ENCODE measurements at regions not wholly inside any gene's neighbourhood (a gene's known extent, or its start where the extent isn't known, plus 50 kb on each side); places are given as distances from the start of the nearest gene placed in this dataset.

DNA sequence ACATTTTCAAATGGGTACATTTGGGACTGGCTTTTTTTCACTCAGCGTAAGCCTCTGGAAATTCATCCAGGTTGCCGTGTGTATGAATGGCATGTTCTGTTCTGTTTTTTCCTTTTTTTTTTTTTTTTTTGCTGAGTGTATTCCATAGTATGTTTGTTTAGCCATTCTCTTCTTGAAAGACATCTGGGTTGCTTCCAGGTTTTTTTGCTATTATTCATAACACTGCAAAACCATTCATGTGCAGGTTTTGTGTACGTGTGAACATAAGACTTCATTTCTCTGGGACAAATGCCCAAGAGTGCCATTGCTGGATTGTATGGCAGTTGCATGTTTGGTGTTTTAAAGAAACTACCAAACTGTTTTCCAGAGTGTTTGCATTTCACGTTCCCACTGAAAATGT lies 335.9 kb upstream of the TNRC6C start:
- TF ChIP-seq TAF1 (IDR thresholded peaks at IDR 0.05; ENCODE audit: borderline replicate concordance, insufficient read depth, low read length) (no peak), FOXP2 (optimal IDR thresholded peaks at IDR 0.05; ENCODE audit: borderline replicate concordance, extremely low read depth, extremely low read length, insufficient read depth) (no peak)

- TF ChIP-seq FOXP2 (optimal IDR thresholded peaks at IDR 0.05; ENCODE audit: borderline replicate concordance, extremely low read depth, extremely low read length, insufficient read depth): no peak
- TF ChIP-seq SIN3A (IDR thresholded peaks at IDR 0.05; ENCODE audit: borderline replicate concordance, insufficient read depth, low read length): no peak
- no peak for TF ChIP-seq TAF1 (IDR thresholded peaks at IDR 0.05; ENCODE audit: borderline replicate concordance, insufficient read depth, low read length)
- TF ChIP-seq POLR2AphosphoS5 (IDR thresholded peaks at IDR 0.05; ENCODE audit: low read depth, low read length): no peak
- TF ChIP-seq, protein P1, sequence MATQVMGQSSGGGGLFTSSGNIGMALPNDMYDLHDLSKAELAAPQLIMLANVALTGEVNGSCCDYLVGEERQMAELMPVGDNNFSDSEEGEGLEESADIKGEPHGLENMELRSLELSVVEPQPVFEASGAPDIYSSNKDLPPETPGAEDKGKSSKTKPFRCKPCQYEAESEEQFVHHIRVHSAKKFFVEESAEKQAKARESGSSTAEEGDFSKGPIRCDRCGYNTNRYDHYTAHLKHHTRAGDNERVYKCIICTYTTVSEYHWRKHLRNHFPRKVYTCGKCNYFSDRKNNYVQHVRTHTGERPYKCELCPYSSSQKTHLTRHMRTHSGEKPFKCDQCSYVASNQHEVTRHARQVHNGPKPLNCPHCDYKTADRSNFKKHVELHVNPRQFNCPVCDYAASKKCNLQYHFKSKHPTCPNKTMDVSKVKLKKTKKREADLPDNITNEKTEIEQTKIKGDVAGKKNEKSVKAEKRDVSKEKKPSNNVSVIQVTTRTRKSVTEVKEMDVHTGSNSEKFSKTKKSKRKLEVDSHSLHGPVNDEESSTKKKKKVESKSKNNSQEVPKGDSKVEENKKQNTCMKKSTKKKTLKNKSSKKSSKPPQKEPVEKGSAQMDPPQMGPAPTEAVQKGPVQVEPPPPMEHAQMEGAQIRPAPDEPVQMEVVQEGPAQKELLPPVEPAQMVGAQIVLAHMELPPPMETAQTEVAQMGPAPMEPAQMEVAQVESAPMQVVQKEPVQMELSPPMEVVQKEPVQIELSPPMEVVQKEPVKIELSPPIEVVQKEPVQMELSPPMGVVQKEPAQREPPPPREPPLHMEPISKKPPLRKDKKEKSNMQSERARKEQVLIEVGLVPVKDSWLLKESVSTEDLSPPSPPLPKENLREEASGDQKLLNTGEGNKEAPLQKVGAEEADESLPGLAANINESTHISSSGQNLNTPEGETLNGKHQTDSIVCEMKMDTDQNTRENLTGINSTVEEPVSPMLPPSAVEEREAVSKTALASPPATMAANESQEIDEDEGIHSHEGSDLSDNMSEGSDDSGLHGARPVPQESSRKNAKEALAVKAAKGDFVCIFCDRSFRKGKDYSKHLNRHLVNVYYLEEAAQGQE (IDR thresholded peaks at IDR 0.05; ENCODE audit: insufficient read depth in 1 of 2, low read depth in 2 of 2, low read length in 2 of 2): no peak
Measured at GRCh38 chr17:77628035-77628434, 330.5 kb upstream of the TNRC6C start.

DNA sequence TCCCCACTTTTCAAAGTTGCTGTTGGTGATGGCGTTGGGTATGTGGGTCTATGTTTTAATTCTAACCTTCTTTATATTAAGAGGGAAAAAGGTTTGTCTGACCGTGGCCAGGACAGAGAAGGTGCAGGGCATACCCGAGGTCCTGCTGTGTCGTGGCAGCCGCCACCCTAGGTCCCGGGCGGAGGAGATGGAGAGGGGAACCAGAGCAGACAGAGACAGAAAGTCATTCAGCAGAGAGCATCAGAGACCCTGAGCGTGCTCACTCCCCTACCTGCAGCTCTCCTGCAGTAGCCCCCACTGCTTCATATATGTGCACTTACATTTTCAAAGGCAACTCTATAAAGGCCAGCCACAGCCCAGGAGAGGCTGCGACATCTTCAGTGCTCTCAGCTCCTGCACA lies 327.2 kb upstream of the TNRC6C start:
- TF ChIP-seq POLR2AphosphoS5 (IDR thresholded peaks at IDR 0.05; ENCODE audit: low read depth, low read length) (no peak), FOXP2 (optimal IDR thresholded peaks at IDR 0.05; ENCODE audit: borderline replicate concordance, extremely low read depth, extremely low read length, insufficient read depth) (no peak), SIN3A (IDR thresholded peaks at IDR 0.05; ENCODE audit: borderline replicate concordance, insufficient read depth, low read length) (no peak)

DNA sequence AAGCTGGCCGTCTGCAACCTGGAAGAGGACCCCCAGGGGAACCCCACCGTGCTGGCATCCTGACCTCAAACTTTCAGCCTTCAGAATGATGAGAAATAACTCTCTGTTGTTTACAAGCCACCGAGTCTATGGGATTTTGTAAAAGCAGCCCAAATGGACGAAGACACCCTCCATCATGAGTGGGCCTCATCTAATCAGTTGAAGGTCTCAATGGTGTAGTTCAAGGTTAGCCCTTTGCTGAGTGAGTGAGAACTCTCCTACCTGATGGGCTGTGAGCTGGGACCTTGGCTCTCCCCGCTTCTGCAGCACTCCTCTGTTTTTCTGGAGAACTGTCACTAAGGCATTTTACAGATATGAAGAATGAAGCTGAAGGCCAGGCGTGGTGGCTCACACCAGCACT lies 325.9 kb upstream of the TNRC6C start:
- TF ChIP-seq, protein P1 (IDR thresholded peaks at IDR 0.05; ENCODE audit: insufficient read depth in 1 of 2, low read depth in 2 of 2, low read length in 2 of 2): no peak
- TF ChIP-seq SIN3A (IDR thresholded peaks at IDR 0.05; ENCODE audit: borderline replicate concordance, insufficient read depth, low read length) (no peak), TAF1 (IDR thresholded peaks at IDR 0.05; ENCODE audit: borderline replicate concordance, insufficient read depth, low read length) (no peak), POLR2AphosphoS5 (IDR thresholded peaks at IDR 0.05; ENCODE audit: low read depth, low read length) (no peak), FOXP2 (optimal IDR thresholded peaks at IDR 0.05; ENCODE audit: borderline replicate concordance, extremely low read depth, extremely low read length, insufficient read depth) (no peak)

DNA sequence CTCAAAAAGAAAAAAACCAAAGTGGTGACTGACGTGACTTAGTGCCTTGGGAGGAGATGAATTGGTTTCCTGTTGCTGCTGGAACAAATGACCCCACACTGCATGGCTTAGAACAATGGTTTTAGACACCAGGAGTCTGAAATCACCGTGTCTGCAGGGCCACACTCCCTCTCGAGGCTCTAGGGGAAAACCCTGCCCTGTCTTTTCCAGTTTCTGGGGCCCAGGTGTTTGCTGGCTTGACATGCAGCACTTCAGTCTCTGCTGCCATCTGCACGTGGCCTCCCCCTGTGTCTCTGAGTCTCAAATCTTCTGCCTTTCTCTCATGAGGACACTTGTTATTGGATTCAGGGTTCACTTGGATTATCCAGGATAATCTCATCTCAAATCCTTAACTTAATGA lies 323.8 kb upstream of the TNRC6C start:
- TF ChIP-seq SIN3A (IDR thresholded peaks at IDR 0.05; ENCODE audit: borderline replicate concordance, insufficient read depth, low read length): no peak
- TF ChIP-seq FOXP2 (optimal IDR thresholded peaks at IDR 0.05; ENCODE audit: borderline replicate concordance, extremely low read depth, extremely low read length, insufficient read depth): no peak
- TF ChIP-seq, protein P1 (IDR thresholded peaks at IDR 0.05; ENCODE audit: insufficient read depth in 1 of 2, low read depth in 2 of 2, low read length in 2 of 2): no peak
- no peak for TF ChIP-seq POLR2AphosphoS5 (IDR thresholded peaks at IDR 0.05; ENCODE audit: low read depth, low read length)
- no peak for TF ChIP-seq TAF1 (IDR thresholded peaks at IDR 0.05; ENCODE audit: borderline replicate concordance, insufficient read depth, low read length)

GRCh38 chr17:77635176-77635575 lies 323.3 kb upstream of the TNRC6C start:
- TF ChIP-seq, protein P1 (IDR thresholded peaks at IDR 0.05; ENCODE audit: insufficient read depth in 1 of 2, low read depth in 2 of 2, low read length in 2 of 2): no peak
- TF ChIP-seq POLR2AphosphoS5 (IDR thresholded peaks at IDR 0.05; ENCODE audit: low read depth, low read length) (no peak), SIN3A (IDR thresholded peaks at IDR 0.05; ENCODE audit: borderline replicate concordance, insufficient read depth, low read length) (no peak), FOXP2 (optimal IDR thresholded peaks at IDR 0.05; ENCODE audit: borderline replicate concordance, extremely low read depth, extremely low read length, insufficient read depth) (no peak), TAF1 (IDR thresholded peaks at IDR 0.05; ENCODE audit: borderline replicate concordance, insufficient read depth, low read length) (no peak)

All from PFSK-1 (cell line).